Loucy (cell line): ENCODE measurements at regions not wholly inside any gene's neighbourhood (a gene's known extent, or its start where the extent isn't known, plus 50 kb on each side); places are given as distances from the start of the nearest gene placed in this dataset.

Source experiments
- H2AFZ ChIP-seq: fragments of 200-600 bp; sonication (generic); 2 replicates; pipeline ENCODE4 v1.6.0; 2016; ENCODE audit warnings: antibody characterized with exemption, mild to moderate bottlenecking, low read length, moderate library complexity
- H3F3A ChIP-seq: fragments of 200-600 bp; 2 replicates; pipeline ENCODE4 v1.6.0; 2016; ENCODE audit warnings: antibody characterized with exemption, low read depth, mild to moderate bottlenecking
- H3K27me3 ChIP-seq: fragments of 200-600 bp; sonication (generic); 2 replicates; pipeline ENCODE4 v1.6.1; 2014; ENCODE audit warnings: low read length, mild to moderate bottlenecking; ENCODE audit not compliant: insufficient read depth, poor library complexity, severe bottlenecking
- H3K36me3 ChIP-seq: fragments of 200-600 bp; sonication (generic); 2 replicates; pipeline ENCODE4 v1.6.1; 2016; ENCODE audit warnings: low read length; ENCODE audit not compliant: insufficient read depth
- H3K4me1 ChIP-seq: fragments of 200-600 bp; sonication (generic); 2 replicates; pipeline ENCODE4 v1.5.1; 2014; ENCODE audit warnings: low read length, mild to moderate bottlenecking; ENCODE audit not compliant: insufficient read depth, poor library complexity, severe bottlenecking
- H3K4me2 ChIP-seq: fragments of 200-600 bp; sonication (generic); 2 replicates; pipeline ENCODE4 v1.6.0; 2014; ENCODE audit warnings: antibody characterized with exemption, low read length, low read depth, mild to moderate bottlenecking; ENCODE audit not compliant: poor library complexity, severe bottlenecking
- H3K4me3 ChIP-seq: fragments of 200-600 bp; sonication (generic); 2 replicates; pipeline ENCODE4 v1.5.1; 2014; ENCODE audit warnings: low read length, mild to moderate bottlenecking, mixed read lengths; ENCODE audit not compliant: poor library complexity, severe bottlenecking
- H3K79me2 ChIP-seq: fragments of 200-600 bp; sonication (generic); 2 replicates; pipeline ENCODE4 v1.6.1; 2014; ENCODE audit warnings: low read length; ENCODE audit not compliant: insufficient read depth
- H3K9ac ChIP-seq: fragments of 200-600 bp; sonication (generic); 2 replicates; pipeline ENCODE4 v1.6.0; 2014; ENCODE audit warnings: mild to moderate bottlenecking, low read depth, low read length, moderate library complexity; ENCODE audit not compliant: poor library complexity, severe bottlenecking
- H3K9me2 ChIP-seq: fragments of 200-600 bp; sonication (generic); replicated peaks from 2 replicates; pipeline ENCODE4 v1.6.1; 2016; ENCODE audit warnings: low read depth, low read length, mixed read lengths
- H3K9me3 ChIP-seq: fragments of 200-600 bp; sonication (generic); 2 replicates; pipeline ENCODE4 v1.6.1; 2014; ENCODE audit warnings: mild to moderate bottlenecking, antibody characterized with exemption, low read length, low read depth; ENCODE audit not compliant: insufficient read depth
- H4K20me1 ChIP-seq: fragments of 200-600 bp; sonication (generic); 2 replicates; pipeline ENCODE4 v1.6.0; 2014; ENCODE audit warnings: antibody characterized with exemption, low read length, mild to moderate bottlenecking; ENCODE audit not compliant: insufficient read depth, poor library complexity, severe bottlenecking
- EZH2phosphoT487 ChIP-seq: fragments of 200-600 bp; IDR thresholded peaks from 2 replicates; pipeline ENCODE4 v1.6.1; 2018; ENCODE audit warnings: antibody characterized with exemption, mild to moderate bottlenecking, moderate library complexity, borderline replicate concordance
- TF ChIP-seq, protein P1 (sequence below): fragments of 200-600 bp; sonication (generic); conservative IDR thresholded peaks from 2 replicates; pipeline ENCODE4 v1.5.1; 2014; ENCODE audit warnings: mild to moderate bottlenecking, antibody characterized with exemption, low read length

DNA sequence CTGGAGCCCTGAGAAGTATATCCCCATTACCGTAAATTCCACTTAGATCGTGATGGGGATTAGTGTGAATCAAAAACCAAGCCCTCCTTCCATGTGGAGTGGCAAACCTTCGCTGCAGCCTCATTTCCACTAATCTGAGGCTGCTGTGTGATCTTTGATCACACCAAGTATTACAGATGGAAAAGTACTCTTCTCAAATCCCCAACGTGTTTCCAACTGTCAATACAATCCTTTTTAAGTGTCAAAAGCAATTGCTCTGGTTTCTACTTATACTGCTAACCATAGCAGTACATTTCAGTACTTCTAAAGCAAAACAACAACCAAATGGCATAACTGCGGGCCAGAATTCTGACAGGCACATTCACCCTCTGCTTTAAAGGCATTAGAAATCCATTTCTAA is 307.7 kb upstream of the ADAMTS16 start:
- H3K9ac ChIP-seq = no peak overlapping the region
- H3K4me3 ChIP-seq = no peak overlapping the region
- no peaks in the 10 kb centered on the region for H3K9me2 ChIP-seq
- H3K4me2 ChIP-seq = no peak overlapping the region
- no peaks in the 10 kb centered on the region for H3F3A ChIP-seq
- no peaks in the 10 kb centered on the region for H4K20me1 ChIP-seq
- H3K9me3 ChIP-seq = no peaks in the 10 kb centered on the region
- H3K27me3 ChIP-seq = no peaks in the 10 kb centered on the region
- H3K79me2 ChIP-seq = no peaks in the 10 kb centered on the region
- H2AFZ ChIP-seq = no peak overlapping the region
- no peak for TF ChIP-seq EZH2phosphoT487
- TF ChIP-seq, protein P1, sequence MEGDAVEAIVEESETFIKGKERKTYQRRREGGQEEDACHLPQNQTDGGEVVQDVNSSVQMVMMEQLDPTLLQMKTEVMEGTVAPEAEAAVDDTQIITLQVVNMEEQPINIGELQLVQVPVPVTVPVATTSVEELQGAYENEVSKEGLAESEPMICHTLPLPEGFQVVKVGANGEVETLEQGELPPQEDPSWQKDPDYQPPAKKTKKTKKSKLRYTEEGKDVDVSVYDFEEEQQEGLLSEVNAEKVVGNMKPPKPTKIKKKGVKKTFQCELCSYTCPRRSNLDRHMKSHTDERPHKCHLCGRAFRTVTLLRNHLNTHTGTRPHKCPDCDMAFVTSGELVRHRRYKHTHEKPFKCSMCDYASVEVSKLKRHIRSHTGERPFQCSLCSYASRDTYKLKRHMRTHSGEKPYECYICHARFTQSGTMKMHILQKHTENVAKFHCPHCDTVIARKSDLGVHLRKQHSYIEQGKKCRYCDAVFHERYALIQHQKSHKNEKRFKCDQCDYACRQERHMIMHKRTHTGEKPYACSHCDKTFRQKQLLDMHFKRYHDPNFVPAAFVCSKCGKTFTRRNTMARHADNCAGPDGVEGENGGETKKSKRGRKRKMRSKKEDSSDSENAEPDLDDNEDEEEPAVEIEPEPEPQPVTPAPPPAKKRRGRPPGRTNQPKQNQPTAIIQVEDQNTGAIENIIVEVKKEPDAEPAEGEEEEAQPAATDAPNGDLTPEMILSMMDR = no peak
- H3K4me1 ChIP-seq = no peaks in the 10 kb centered on the region
- H3K36me3 ChIP-seq = no peaks in the 10 kb centered on the region

GRCh38 chr5:4833104-4833738 is 306.9 kb upstream of the ADAMTS16 start:
- Histone ChIP-seq H3K4me3 (no peak overlapping the region), H4K20me1 (no peaks in the 10 kb centered on the region), H2AFZ (no peak overlapping the region), H3F3A (no peaks in the 10 kb centered on the region), H3K9ac (no peak overlapping the region), H3K79me2 (no peaks in the 10 kb centered on the region), H3K9me3 (no peaks in the 10 kb centered on the region), H3K4me1 (no peaks in the 10 kb centered on the region), H3K27me3 (no peaks in the 10 kb centered on the region), H3K9me2 (no peaks in the 10 kb centered on the region), H3K36me3 (no peaks in the 10 kb centered on the region), H3K4me2 (no peak overlapping the region)
- TF ChIP-seq, protein P1 = no peak
- TF ChIP-seq EZH2phosphoT487 = no peak

- Histone ChIP-seq H3K4me3 (no peak overlapping the region), H3K9me2 (no peaks in the 10 kb centered on the region), H2AFZ (no peak overlapping the region), H3K9me3 (no peaks in the 10 kb centered on the region), H3K36me3 (no peaks in the 10 kb centered on the region), H3K9ac (no peak overlapping the region), H3K27me3 (no peaks in the 10 kb centered on the region), H4K20me1 (no peaks in the 10 kb centered on the region), H3K4me2 (no peak overlapping the region), H3K79me2 (no peaks in the 10 kb centered on the region), H3F3A (no peaks in the 10 kb centered on the region), H3K4me1 (no peaks in the 10 kb centered on the region)
- no peak for TF ChIP-seq EZH2phosphoT487
- TF ChIP-seq, protein P1 = no peak
Measured at GRCh38 chr5:4837489-4838058, 302.6 kb upstream of the ADAMTS16 start.
